Astrocyte of the cerebellum (primary cell): ENCODE measurements at regions not wholly inside any gene's neighbourhood (a gene's known extent, or its start where the extent isn't known, plus 50 kb on each side); places are given as distances from the start of the nearest gene placed in this dataset.

ENCODE experiments used
- DNase-seq: peaks from one replicate; pipeline ENCODE4 v3.0.0-alpha.2; 2011; ENCODE audit warnings: low read depth
- H3K4me3 ChIP-seq: 2 replicates; pipeline ENCODE4 v1.5.1; 2011; ENCODE audit warnings: mild to moderate bottlenecking, low read depth, low read length, moderate library complexity
- in situ Hi-C: cut with HindIII; loops from 2 replicates; pipeline ENCODE4 v1.10.0; 2017; ENCODE audit warnings: low sequenced_read_pairs
- TF ChIP-seq, protein P1 (sequence below): IDR thresholded peaks from 2 replicates; pipeline ENCODE4 v1.5.1; 2012; ENCODE audit warnings: low read length, low read depth, moderate library complexity, mild to moderate bottlenecking; ENCODE audit errors: missing control alignments

DNA sequence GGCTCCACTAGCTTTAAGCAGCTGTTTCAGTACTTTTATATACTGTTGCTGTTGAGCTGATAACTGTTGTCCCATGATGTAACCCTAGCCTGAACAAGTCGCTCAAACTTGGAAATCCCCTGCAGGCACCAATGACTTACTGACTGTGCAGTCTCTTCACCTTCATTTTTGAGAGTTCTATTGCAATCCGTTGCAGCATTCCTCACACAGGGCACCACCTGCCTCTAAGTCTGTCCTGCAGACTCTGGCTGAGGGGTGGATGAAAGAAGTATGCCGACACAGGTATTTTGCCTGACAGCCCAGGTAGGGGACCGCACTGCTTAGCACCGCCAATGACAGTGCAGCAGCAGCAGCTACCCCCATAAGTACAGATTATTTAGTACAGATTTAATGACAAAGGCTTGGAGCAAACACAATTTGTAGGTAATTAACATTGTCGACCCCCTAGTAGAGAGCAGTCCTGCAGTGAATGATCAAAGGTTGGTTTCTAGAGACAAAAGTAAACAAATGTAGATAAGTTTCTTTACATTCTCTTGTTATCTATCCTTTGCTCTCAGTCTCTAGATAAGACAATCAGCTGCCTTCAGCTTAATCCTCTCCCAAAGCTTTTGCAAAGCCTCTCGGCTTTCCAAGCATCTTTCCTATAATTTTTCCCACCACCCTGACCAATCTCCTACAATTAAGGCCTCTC lies 205.0 kb downstream of the PABPC4L start:
- TF ChIP-seq, protein P1, sequence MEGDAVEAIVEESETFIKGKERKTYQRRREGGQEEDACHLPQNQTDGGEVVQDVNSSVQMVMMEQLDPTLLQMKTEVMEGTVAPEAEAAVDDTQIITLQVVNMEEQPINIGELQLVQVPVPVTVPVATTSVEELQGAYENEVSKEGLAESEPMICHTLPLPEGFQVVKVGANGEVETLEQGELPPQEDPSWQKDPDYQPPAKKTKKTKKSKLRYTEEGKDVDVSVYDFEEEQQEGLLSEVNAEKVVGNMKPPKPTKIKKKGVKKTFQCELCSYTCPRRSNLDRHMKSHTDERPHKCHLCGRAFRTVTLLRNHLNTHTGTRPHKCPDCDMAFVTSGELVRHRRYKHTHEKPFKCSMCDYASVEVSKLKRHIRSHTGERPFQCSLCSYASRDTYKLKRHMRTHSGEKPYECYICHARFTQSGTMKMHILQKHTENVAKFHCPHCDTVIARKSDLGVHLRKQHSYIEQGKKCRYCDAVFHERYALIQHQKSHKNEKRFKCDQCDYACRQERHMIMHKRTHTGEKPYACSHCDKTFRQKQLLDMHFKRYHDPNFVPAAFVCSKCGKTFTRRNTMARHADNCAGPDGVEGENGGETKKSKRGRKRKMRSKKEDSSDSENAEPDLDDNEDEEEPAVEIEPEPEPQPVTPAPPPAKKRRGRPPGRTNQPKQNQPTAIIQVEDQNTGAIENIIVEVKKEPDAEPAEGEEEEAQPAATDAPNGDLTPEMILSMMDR = no peak
- no peak overlapping the region for H3K4me3 ChIP-seq
- no peak for DNase-seq
- in situ Hi-C loops = no loop called here

DNA sequence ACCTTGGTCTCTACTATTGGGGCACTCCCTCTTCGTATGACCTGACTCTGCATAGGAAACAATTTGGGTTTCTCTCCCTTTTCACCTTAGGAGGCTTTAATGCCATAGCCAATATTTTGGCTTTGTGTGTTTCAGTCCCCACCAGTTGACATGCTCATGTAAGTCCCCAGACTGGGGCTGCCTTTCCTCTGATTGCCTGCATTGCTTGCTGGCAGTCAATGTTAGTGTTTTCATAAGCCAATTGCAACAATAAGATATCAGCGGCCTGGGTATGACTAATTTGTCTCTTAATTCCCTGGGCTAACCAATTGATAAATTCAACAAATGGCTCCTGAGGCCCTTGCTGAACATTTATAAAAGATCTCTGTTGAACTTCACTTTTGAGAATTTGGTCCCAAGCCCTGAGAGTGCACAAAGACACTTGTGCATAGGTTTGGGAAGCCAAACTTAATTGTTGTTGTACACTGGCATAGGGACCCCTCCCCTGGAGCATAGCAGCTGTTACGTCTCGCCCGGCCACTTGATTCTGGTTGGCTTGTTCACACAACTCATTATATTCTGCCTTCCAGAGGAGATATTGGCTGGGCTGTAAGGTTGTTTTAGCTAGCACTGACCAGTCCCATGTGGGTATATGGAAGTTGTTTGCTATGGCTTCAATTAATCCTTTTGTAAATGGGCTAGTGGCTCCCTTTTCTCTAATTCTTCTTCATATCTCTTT lies 206.2 kb downstream of the PABPC4L start:
- DNase-seq = no peak
- H3K4me3 ChIP-seq = no peak overlapping the region
- TF ChIP-seq, protein P1 = no peak
- in situ Hi-C loops = no loop called here

DNA sequence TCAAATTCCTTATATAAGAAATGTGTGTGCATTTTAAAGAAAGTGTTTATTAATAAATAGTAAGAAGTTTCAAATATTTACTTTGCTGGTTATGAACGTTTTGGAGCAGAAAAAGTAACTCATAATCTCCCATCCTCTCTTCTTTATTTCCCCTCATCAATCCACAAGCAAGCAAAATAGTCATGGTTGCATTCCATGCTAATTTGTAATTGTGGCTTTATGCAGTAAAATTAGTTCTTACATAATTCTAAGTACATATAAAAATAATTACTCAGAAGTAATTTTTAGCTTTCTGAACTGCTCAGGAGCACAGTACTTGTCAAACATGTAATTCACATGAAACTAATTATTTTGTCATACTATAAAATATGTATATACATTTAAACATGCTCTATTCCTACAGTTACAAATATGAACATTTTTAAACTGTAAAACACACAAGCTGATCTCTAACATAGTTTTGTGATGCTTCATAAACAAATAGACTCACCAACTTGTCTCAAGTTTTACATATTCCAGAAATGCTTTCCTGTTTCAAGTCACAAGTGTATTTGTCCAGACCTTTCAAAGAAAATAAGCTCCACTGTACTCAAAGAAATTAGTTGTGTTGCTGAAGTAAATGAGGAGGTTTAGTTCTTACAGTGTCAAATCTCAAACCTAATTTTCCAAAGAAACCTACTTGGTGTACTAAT lies 218.9 kb downstream of the PABPC4L start:
- in situ Hi-C loops = no loop called here
- H3K4me3 ChIP-seq = no peak overlapping the region
- TF ChIP-seq, protein P1 = no peak
- DNase-seq = peak; percentile 11

DNA sequence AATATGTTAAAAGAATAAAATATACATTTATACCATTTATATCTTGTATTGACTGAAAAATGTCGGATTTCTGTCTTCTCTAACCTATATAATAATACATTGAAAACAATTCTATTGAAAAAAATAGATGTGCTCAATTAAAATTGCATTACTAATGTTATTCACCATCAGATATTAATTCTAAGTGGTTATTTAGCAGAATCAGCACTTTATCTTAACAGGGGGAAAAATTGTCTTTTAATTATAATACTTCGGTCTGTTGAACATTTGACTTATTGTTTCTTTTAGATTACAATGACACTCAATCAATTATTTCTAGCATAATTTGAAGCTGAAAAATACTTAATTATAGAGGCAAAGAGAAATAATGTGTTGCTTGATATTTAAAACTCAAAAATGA lies 220.3 kb downstream of the PABPC4L start:
- no peak for DNase-seq
- in situ Hi-C loops = no loop called here
- no peak overlapping the region for H3K4me3 ChIP-seq
- TF ChIP-seq, protein P1 = no peak

DNA sequence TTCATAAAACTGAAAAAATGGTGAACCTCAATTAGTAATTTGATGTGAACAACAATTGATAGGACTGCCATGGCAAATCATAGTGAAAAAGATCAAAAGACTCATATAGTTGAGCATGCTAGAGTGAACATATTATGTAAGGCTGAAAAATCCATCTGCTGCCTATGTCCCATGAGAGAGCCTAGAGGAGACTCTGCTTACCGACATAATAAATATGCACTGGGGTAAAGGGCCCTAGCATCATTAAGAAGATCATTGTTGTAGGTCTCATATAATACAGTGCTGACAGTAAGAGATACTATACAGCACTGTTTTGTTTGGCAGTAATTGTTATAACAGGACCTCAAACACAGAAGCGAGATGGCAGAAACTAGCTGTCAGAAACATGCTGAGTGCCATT lies 229.0 kb downstream of the PABPC4L start:
- in situ Hi-C loops = no loop called here
- no peak overlapping the region for H3K4me3 ChIP-seq
- TF ChIP-seq, protein P1 = no peak
- no peak for DNase-seq

DNA sequence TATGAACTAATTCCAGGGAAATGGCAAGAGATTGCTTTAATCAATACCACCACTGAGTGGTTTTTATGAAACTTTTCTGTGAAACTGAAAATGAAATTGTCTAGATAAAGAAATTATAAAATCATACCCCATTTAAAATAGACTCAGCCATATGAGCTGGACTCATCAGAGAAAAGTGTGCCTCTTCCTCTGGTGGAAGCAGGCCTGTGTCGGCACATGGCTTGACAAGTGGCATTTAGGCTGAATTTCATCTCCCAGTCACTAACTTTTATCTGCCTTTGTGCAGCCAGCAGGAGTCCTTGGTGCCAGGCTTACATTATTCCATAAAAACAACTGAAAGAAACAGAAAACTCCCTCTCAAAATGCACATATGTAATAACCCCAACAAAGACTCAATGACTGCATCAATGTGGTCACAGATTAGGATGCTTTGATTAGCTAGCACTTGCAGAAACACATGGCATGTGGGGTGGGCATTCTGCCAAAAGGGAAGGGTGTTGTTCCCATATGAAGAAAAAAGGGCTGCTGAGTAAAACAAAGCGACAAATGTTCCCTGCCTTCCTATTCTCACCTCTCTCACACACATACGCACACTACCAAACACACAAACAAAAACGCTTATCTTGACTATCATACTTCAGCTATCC lies 232.3 kb downstream of the PABPC4L start:
- in situ Hi-C loops = no loop called here
- no peak overlapping the region for H3K4me3 ChIP-seq
- TF ChIP-seq, protein P1 = no peak
- peak; percentile 53 for DNase-seq
